ENCODE measurements at regions not wholly inside any gene's neighbourhood (a gene's known extent, or its start where the extent isn't known, plus 50 kb on each side); places are given as distances from the start of the nearest gene placed in this dataset.

DNA sequence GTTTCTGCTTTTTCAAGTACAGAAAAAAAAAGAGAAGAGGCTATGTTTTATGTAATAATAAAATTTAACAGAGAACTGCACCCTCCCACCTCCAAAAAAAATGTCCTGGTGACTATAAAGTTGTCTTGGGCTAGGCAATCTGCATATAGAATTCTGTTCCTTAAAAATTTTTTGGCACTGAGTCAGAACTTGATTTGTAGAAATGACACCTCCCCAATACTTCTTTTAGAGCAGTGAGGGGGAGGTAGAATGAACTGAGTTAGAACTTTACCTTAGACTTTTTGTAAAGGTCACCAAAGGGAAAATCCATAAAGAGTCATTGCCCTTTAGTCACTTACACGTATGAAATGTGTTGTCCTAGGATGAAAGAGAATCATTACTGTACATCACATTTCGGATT lies 80.0 kb downstream of the BTG1 start:
- DNase-seq (ENCODE audit: low read depth) (peak; percentile 55), FAIRE-seq (no peak)
- Histone ChIP-seq H3K36me3 (ENCODE audit: control insufficient read depth, insufficient read depth, low read length) (no peaks in the 10 kb centered on the region), H3K4me3 (ENCODE audit: low read depth, low read length) (no peak overlapping the region), H3K27me3 (ENCODE audit: control insufficient read depth, insufficient read depth, low read length) (no peaks in the 10 kb centered on the region)
- TF ChIP-seq, protein P1, sequence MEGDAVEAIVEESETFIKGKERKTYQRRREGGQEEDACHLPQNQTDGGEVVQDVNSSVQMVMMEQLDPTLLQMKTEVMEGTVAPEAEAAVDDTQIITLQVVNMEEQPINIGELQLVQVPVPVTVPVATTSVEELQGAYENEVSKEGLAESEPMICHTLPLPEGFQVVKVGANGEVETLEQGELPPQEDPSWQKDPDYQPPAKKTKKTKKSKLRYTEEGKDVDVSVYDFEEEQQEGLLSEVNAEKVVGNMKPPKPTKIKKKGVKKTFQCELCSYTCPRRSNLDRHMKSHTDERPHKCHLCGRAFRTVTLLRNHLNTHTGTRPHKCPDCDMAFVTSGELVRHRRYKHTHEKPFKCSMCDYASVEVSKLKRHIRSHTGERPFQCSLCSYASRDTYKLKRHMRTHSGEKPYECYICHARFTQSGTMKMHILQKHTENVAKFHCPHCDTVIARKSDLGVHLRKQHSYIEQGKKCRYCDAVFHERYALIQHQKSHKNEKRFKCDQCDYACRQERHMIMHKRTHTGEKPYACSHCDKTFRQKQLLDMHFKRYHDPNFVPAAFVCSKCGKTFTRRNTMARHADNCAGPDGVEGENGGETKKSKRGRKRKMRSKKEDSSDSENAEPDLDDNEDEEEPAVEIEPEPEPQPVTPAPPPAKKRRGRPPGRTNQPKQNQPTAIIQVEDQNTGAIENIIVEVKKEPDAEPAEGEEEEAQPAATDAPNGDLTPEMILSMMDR (IDR thresholded peaks at IDR 0.05; ENCODE audit: insufficient read depth, low read length, severe bottlenecking): no peak

DNA sequence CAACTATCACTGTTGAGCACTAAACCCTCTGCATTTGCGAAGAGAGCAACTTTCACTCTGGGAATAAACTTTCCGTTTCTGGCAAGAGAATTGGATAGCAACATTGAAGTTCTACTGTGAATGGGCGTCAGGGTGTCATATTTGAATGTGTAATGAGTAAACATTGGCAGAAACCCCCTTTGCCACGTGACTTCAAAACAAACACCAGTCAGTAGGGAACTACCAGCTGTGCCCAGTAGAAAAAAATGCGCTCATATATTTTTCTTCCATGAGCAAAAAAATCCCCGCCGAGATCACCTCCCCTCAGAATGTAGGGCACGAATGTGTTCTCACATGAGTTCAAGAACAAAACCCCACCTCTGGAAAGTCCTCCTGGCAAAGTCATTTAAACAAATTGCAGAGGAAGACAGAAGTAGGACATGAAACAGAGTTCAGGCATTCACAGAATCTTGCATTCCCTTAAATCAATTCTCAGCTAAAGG lies 80.6 kb downstream of the BTG1 start:
- Histone ChIP-seq H3K27me3 (ENCODE audit: control insufficient read depth, insufficient read depth, low read length) (no peaks in the 10 kb centered on the region), H3K4me3 (ENCODE audit: low read depth, low read length) (no peak overlapping the region), H3K36me3 (ENCODE audit: control insufficient read depth, insufficient read depth, low read length) (no peaks in the 10 kb centered on the region)
- TF ChIP-seq, protein P1 (IDR thresholded peaks at IDR 0.05; ENCODE audit: insufficient read depth, low read length, severe bottlenecking): no peak
- peak; percentile 75 for DNase-seq (ENCODE audit: low read depth)
- no peak for FAIRE-seq

DNA sequence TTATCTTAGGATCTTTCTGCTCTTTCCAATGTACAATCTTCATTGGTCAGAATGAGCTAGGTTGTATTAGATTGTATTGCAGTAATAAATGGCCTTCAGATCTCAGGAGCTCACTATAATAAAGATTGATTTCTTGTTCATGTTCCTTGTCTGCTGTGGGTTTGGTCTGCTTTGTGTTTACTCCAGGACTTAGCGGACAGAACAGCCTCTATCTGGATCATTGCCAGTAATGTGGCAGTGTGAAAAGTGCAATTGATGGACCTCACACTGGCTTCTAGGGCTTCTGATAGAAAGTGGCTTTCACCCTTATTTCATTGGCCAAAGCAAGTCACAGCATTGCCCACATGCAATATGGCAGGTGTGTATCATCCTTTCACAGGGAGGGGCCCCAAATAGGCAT lies 81.2 kb downstream of the BTG1 start:
- no peak for DNase-seq (ENCODE audit: low read depth)
- TF ChIP-seq, protein P1 (IDR thresholded peaks at IDR 0.05; ENCODE audit: insufficient read depth, low read length, severe bottlenecking): no peak
- H3K27me3 ChIP-seq (ENCODE audit: control insufficient read depth, insufficient read depth, low read length): no peaks in the 10 kb centered on the region
- no peaks in the 10 kb centered on the region for H3K36me3 ChIP-seq (ENCODE audit: control insufficient read depth, insufficient read depth, low read length)
- no peak for FAIRE-seq
- H3K4me3 ChIP-seq (ENCODE audit: low read depth, low read length): no peak overlapping the region

DNA sequence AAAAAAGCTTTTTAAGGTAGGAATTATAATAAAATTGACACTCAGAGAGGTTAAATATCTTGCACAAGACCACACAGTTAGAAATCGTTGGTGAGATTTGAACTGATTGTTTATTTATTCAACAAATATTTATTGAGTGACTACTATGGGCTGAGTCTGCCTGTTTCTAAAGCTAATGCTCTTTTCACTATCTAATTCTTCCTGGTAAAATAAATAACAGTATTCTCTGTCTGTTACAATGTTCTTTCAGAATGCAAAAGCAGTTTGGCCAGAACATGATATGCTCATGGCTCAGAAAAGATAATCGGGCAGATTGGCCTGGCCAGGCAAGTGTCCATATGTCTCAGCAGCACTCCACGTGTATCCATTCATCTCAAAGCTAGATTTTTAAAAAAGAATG lies 82.0 kb downstream of the BTG1 start:
- FAIRE-seq: no peak
- no peaks in the 10 kb centered on the region for H3K27me3 ChIP-seq (ENCODE audit: control insufficient read depth, insufficient read depth, low read length)
- H3K36me3 ChIP-seq (ENCODE audit: control insufficient read depth, insufficient read depth, low read length): no peaks in the 10 kb centered on the region
- peak; percentile 49 for DNase-seq (ENCODE audit: low read depth)
- TF ChIP-seq, protein P1 (IDR thresholded peaks at IDR 0.05; ENCODE audit: insufficient read depth, low read length, severe bottlenecking): no peak
- no peak overlapping the region for H3K4me3 ChIP-seq (ENCODE audit: low read depth, low read length)

DNA sequence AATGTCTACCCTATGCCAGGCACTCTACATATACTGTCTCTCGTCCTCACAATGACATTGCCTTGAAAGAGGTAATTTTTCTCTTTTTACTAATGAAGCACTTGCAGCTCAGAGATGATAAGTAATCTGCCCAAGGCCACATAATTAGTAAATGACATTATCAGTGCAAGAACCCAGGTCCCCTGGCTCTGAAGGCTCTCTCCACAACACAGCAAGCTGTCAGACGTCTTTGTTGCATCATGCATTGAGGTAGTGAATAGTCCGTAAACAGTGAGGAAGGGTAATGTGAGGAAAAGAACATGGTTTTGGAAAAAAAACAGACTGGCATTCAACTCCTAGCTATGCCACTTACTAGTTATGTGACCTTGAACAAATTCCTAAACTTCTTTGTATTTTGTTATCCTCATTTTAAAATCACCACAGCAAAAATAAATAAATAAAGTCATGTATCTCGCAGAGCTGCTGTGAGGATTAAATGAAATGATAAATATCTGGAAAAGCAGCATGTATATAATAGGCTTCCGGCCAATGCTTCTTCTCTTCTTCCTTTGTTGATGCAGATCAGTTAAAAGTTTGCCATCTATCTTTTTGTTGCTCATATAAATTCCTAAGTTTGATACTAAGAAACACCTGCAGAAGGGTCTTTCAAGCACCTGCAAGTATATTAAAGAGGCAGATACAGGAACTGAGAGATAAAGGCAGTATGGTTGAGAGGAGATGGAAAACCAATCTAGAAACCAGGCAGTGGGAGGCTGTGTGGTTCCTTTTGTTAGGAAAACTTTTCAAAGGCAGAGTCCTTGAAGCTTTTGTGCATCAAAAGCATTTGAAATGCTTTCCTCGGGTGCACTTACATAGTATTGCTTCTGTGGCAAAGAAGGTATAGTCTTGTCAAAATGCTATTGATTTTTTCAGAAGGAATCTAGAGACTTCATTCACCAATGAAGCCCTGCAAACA lies 82.8 kb downstream of the BTG1 start:
- no peaks in the 10 kb centered on the region for H3K36me3 ChIP-seq (ENCODE audit: control insufficient read depth, insufficient read depth, low read length)
- no peaks in the 10 kb centered on the region for H3K27me3 ChIP-seq (ENCODE audit: control insufficient read depth, insufficient read depth, low read length)
- no peak overlapping the region for H3K4me3 ChIP-seq (ENCODE audit: low read depth, low read length)
- FAIRE-seq (no peak), DNase-seq (ENCODE audit: low read depth) (no peak)
- TF ChIP-seq, protein P1 (IDR thresholded peaks at IDR 0.05; ENCODE audit: insufficient read depth, low read length, severe bottlenecking): no peak

Measured in bronchial epithelial cell (primary cell).